ENCODE measurements at regions not wholly inside any gene's neighbourhood (a gene's known extent, or its start where the extent isn't known, plus 50 kb on each side); places are given as distances from the start of the nearest gene placed in this dataset.

- no peaks in the 10 kb centered on the region for H3K9me2 ChIP-seq (ENCODE audit: insufficient read depth, low read length)
- no peaks in the 10 kb centered on the region for H3K36me3 ChIP-seq (ENCODE audit: insufficient read depth, low read length)
- TF ChIP-seq REST (IDR thresholded peaks at IDR 0.05; ENCODE audit: borderline replicate concordance) (no peak), MXI1 (conservative IDR thresholded peaks at IDR 0.05; ENCODE audit: poor library complexity, severe bottlenecking) (no peak), EZH2 (IDR thresholded peaks at IDR 0.05; ENCODE audit: borderline replicate concordance, insufficient read depth, low read length, poor library complexity, severe bottlenecking) (no peak), RAD21 (conservative IDR thresholded peaks at IDR 0.05) (no peak), POLR2AphosphoS5 (IDR thresholded peaks at IDR 0.05) (no peak), TAF1 (IDR thresholded peaks at IDR 0.05; ENCODE audit: low read depth) (no peak), CTCF (IDR thresholded peaks at IDR 0.05; ENCODE audit: poor library complexity, severe bottlenecking) (no peak), EP300 (conservative IDR thresholded peaks at IDR 0.05; ENCODE audit: poor library complexity, severe bottlenecking) (no peak), SMC3 (conservative IDR thresholded peaks at IDR 0.05; ENCODE audit: poor library complexity) (no peak)
- H3K9ac ChIP-seq (ENCODE audit: low read length), result no peak overlapping the region
- H3K79me2 ChIP-seq (replicated peaks; ENCODE audit: insufficient read depth, low read length), result no peaks in the 10 kb centered on the region
- no peak overlapping the region for H3K4me3 ChIP-seq (ENCODE audit: low read length)
- no peaks in the 10 kb centered on the region for H3K27me3 ChIP-seq (ENCODE audit: insufficient read depth, low read depth, low read length)
- H2AFZ ChIP-seq (ENCODE audit: low read depth, low read length), result no peak overlapping the region
- H3K9me3 ChIP-seq (ENCODE audit: low read length), result no peaks in the 10 kb centered on the region
- H3K27ac ChIP-seq (ENCODE audit: low read length), result no peak overlapping the region
- no peaks in the 10 kb centered on the region for H4K20me1 ChIP-seq (ENCODE audit: insufficient read depth)
- H3K4me2 ChIP-seq (ENCODE audit: low read length), result no peak overlapping the region
- H3F3A ChIP-seq (ENCODE audit: insufficient read depth, low read length, poor library complexity, severe bottlenecking), result no peaks in the 10 kb centered on the region
These were observed 407.1 kb downstream of the LRRC70 start for GRCh38 chr5:62985749-62986148.

GRCh38 chr5:62982348-62982747 lies 403.7 kb downstream of the LRRC70 start:
- Histone ChIP-seq H3K9me3 (ENCODE audit: low read length) (no peaks in the 10 kb centered on the region), H3F3A (ENCODE audit: insufficient read depth, low read length, poor library complexity, severe bottlenecking) (no peaks in the 10 kb centered on the region), H3K4me3 (ENCODE audit: low read length) (no peak overlapping the region), H3K27ac (ENCODE audit: low read length) (no peak overlapping the region), H4K20me1 (ENCODE audit: insufficient read depth) (no peaks in the 10 kb centered on the region), H3K79me2 (replicated peaks; ENCODE audit: insufficient read depth, low read length) (no peaks in the 10 kb centered on the region), H3K4me2 (ENCODE audit: low read length) (no peak overlapping the region), H3K9me2 (ENCODE audit: insufficient read depth, low read length) (no peaks in the 10 kb centered on the region), H3K36me3 (ENCODE audit: insufficient read depth, low read length) (no peaks in the 10 kb centered on the region), H3K9ac (ENCODE audit: low read length) (no peak overlapping the region), H3K27me3 (ENCODE audit: insufficient read depth, low read depth, low read length) (no peaks in the 10 kb centered on the region), H2AFZ (ENCODE audit: low read depth, low read length) (no peak overlapping the region)
- TF ChIP-seq EZH2 (IDR thresholded peaks at IDR 0.05; ENCODE audit: borderline replicate concordance, insufficient read depth, low read length, poor library complexity, severe bottlenecking), result no peak
- TF ChIP-seq EP300 (conservative IDR thresholded peaks at IDR 0.05; ENCODE audit: poor library complexity, severe bottlenecking), result no peak
- TF ChIP-seq TAF1 (IDR thresholded peaks at IDR 0.05; ENCODE audit: low read depth), result no peak
- TF ChIP-seq CTCF (IDR thresholded peaks at IDR 0.05; ENCODE audit: poor library complexity, severe bottlenecking), result no peak
- TF ChIP-seq MXI1 (conservative IDR thresholded peaks at IDR 0.05; ENCODE audit: poor library complexity, severe bottlenecking), result no peak
- TF ChIP-seq RAD21 (conservative IDR thresholded peaks at IDR 0.05), result no peak
- no peak for TF ChIP-seq REST (IDR thresholded peaks at IDR 0.05; ENCODE audit: borderline replicate concordance)
- TF ChIP-seq POLR2AphosphoS5 (IDR thresholded peaks at IDR 0.05), result no peak
